SK-N-SH (cell line): ENCODE measurements at regions not wholly inside any gene's neighbourhood (a gene's known extent, or its start where the extent isn't known, plus 50 kb on each side); places are given as distances from the start of the nearest gene placed in this dataset.

Experiments
- CTCF ChIA-PET: fragments of 300-600, 350-600 bp; formaldehyde crosslinking; extraction: SDS; loops from one replicate; lab custom pipeline; 2021; lab: Yijun Ruan, JAX
- POLR2A ChIA-PET: fragments of 350-600 bp; sonication (Branson Sonifier 250); formaldehyde crosslinking; extraction: SDS; loops from one replicate; lab custom pipeline; 2020; ENCODE audit warnings: antibody characterized with exemption, inconsistent platforms; lab: Yijun Ruan, JAX
- DNase-seq: peaks from one replicate; pipeline ENCODE4 v3.0.0; 2012
- H2AFZ ChIP-seq: fragments of 200-600 bp; sonication (generic); 2 replicates; pipeline ENCODE4 v1.8.1; 2016; ENCODE audit warnings: antibody characterized with exemption, mild to moderate bottlenecking, low read depth
- H3F3A ChIP-seq: fragments of 200-600 bp; sonication (generic); replicated peaks from 2 replicates; pipeline ENCODE3; 2016; ENCODE audit warnings: antibody characterized with exemption, mild to moderate bottlenecking; ENCODE audit not compliant: insufficient read depth
- H3K27ac ChIP-seq, 2 experiments: fragments of 200-500 bp in 1 of 2; fragments of 200-600 bp in 1 of 2; sonication (Bioruptor generic) in 1 of 2; sonication (generic), shearing (Covaris generic) in 1 of 2; 2 replicates each; pipeline versions ENCODE4 v1.5.1 to v1.6.1; 2014 to 2016; ENCODE audit warnings: low read depth in 2 of 2, inconsistent platforms in 1 of 2, low read length in 1 of 2, mild to moderate bottlenecking in 1 of 2, mixed read lengths in 1 of 2
- H3K27me3 ChIP-seq: fragments of 200-600 bp; sonication (generic), shearing (Covaris generic); 2 replicates; pipeline ENCODE4 v1.6.1; 2016; ENCODE audit warnings: mixed run types; ENCODE audit not compliant: insufficient read depth
- H3K36me3 ChIP-seq, 2 experiments: fragments of 200-500 bp in 1 of 2; fragments of 200-600 bp in 1 of 2; sonication (Bioruptor generic) in 1 of 2; sonication (generic) in 1 of 2; replicated peaks in 1 of 2; 2 replicates each; pipeline versions ENCODE3 to v1.5.1; 2014 to 2016; ENCODE audit warnings: low read length in 1 of 2, mild to moderate bottlenecking in 1 of 2; ENCODE audit not compliant: insufficient read depth in 2 of 2, control insufficient read depth in 1 of 2
- H3K4me1 ChIP-seq, 2 experiments: fragments of 200-500 bp in 1 of 2; fragments of 200-600 bp in 1 of 2; sonication (Bioruptor generic) in 1 of 2; sonication (generic), shearing (Covaris generic) in 1 of 2; 2 replicates each; pipeline versions ENCODE4 v1.5.1 to v1.6.1; 2014 to 2016; ENCODE audit warnings: low read depth in 1 of 2, low read length in 1 of 2, mixed run types in 1 of 2; ENCODE audit not compliant: insufficient read depth in 2 of 2, control insufficient read depth in 1 of 2
- H3K4me2 ChIP-seq: fragments of 200-600 bp; sonication (generic), shearing (Covaris generic); 2 replicates; pipeline ENCODE4 v1.6.1; 2017; ENCODE audit warnings: mixed run types
- H3K4me3 ChIP-seq, 2 experiments: fragments of 200-500 bp in 1 of 2; fragments of 200-600 bp in 1 of 2; sonication (Bioruptor generic) in 1 of 2; sonication (generic), shearing (Covaris generic) in 1 of 2; 2 replicates each; pipeline versions ENCODE4 v1.5.1 to v1.8.1; 2014 to 2016; ENCODE audit warnings: low read depth in 2 of 2, inconsistent platforms in 1 of 2, low read length in 1 of 2, mild to moderate bottlenecking in 1 of 2, mixed read lengths in 1 of 2, moderate library complexity in 1 of 2
- H3K79me2 ChIP-seq: fragments of 200-600 bp; sonication (generic); 2 replicates; pipeline ENCODE4 v1.8.1; 2017; ENCODE audit warnings: mild to moderate bottlenecking; ENCODE audit not compliant: insufficient read depth
- H3K9ac ChIP-seq: fragments of 200-600 bp; sonication (generic); 2 replicates; pipeline ENCODE4 v1.6.1; 2017; ENCODE audit warnings: mixed run types
- H3K9me2 ChIP-seq: fragments of 200-600 bp; sonication (generic); 2 replicates; pipeline ENCODE4 v1.6.1; 2017; ENCODE audit warnings: mixed run types
- H3K9me3 ChIP-seq: fragments of 200-600 bp; sonication (generic); 2 replicates; pipeline ENCODE4 v1.6.1; 2017; ENCODE audit warnings: mixed run types, mild to moderate bottlenecking, moderate library complexity
- H4K20me1 ChIP-seq: fragments of 200-600 bp; sonication (generic); 2 replicates; pipeline ENCODE4 v1.6.1; 2017; ENCODE audit warnings: mild to moderate bottlenecking, mixed run types; ENCODE audit not compliant: insufficient read depth
- CHD2 ChIP-seq: fragments of 150-350 bp; IDR thresholded peaks from 2 replicates; pipeline ENCODE4 v1.6.1; 2018; ENCODE audit warnings: low read length; ENCODE audit not compliant: partially characterized antibody
- ELF1 ChIP-seq: IDR thresholded peaks from 2 replicates; pipeline ENCODE4 v1.4.0; 2012
- EP300 ChIP-seq, 2 experiments: IDR thresholded peaks; 2 replicates each; pipeline versions ENCODE4 v1.4.0 to v1.6.1; 2012; ENCODE audit warnings: borderline replicate concordance in 1 of 2, low read depth in 1 of 2, low read length in 1 of 2
- EZH2phosphoT487 ChIP-seq: fragments of 200-600 bp; sonication (generic); IDR thresholded peaks from 2 replicates; pipeline ENCODE4 v1.6.1; 2017; ENCODE audit warnings: low read depth, mixed run types, mild to moderate bottlenecking, antibody characterized with exemption, moderate library complexity, borderline replicate concordance
- FOSL2 ChIP-seq: IDR thresholded peaks from 2 replicates; pipeline ENCODE4 v1.4.0; 2012; ENCODE audit warnings: low read depth, mild to moderate bottlenecking, moderate library complexity, borderline replicate concordance
- FOXJ3 ChIP-seq: sonication (generic); formaldehyde crosslinking; IDR thresholded peaks from 2 replicates; pipeline ENCODE4 v1.5.1; 2020; ENCODE audit warnings: mild to moderate bottlenecking, missing genetic modification reagents
- FOXM1 ChIP-seq: IDR thresholded peaks from 2 replicates; pipeline ENCODE4 v1.4.0; 2012; ENCODE audit warnings: low read depth, mild to moderate bottlenecking
- GABPA ChIP-seq: IDR thresholded peaks from 2 replicates; pipeline ENCODE4 v1.4.0; 2012; ENCODE audit warnings: low read depth, mild to moderate bottlenecking
- GATA2 ChIP-seq: sonication (generic); formaldehyde crosslinking; IDR thresholded peaks from 2 replicates; pipeline ENCODE4 v1.5.0; 2020; ENCODE audit warnings: mild to moderate bottlenecking, missing genetic modification reagents
- JUND ChIP-seq: IDR thresholded peaks from 2 replicates; pipeline ENCODE4 v1.4.0; 2012
- MAX ChIP-seq: IDR thresholded peaks from 2 replicates; pipeline ENCODE4 v1.4.0; 2012; ENCODE audit warnings: low read depth
- MEF2A ChIP-seq: IDR thresholded peaks from 2 replicates; pipeline ENCODE4 v1.4.0; 2012; ENCODE audit warnings: low read depth, borderline replicate concordance
- MXI1 ChIP-seq: IDR thresholded peaks from 2 replicates; pipeline ENCODE4 v1.6.1; 2012; ENCODE audit warnings: mild to moderate bottlenecking, low read depth, low read length, improper control_type of control experiment
- NRF1 ChIP-seq: IDR thresholded peaks from 2 replicates; pipeline ENCODE4 v1.6.1; 2012; ENCODE audit warnings: low read depth, mild to moderate bottlenecking, low read length
- PBX3 ChIP-seq: IDR thresholded peaks from 2 replicates; pipeline ENCODE4; 2012
- POLR2AphosphoS5 ChIP-seq: IDR thresholded peaks from 2 replicates; pipeline ENCODE4 v1.6.1; 2012; ENCODE audit warnings: low read depth, low read length
- RCOR1 ChIP-seq: fragments of 150-350 bp; IDR thresholded peaks from 2 replicates; pipeline ENCODE4 v1.6.1; 2017; ENCODE audit warnings: antibody characterized with exemption, low read length
- RFX5 ChIP-seq: IDR thresholded peaks from 2 replicates; pipeline ENCODE4 v1.6.1; 2012; ENCODE audit warnings: mild to moderate bottlenecking, improper control_type of control experiment, low read length
- RXRA ChIP-seq: IDR thresholded peaks from 2 replicates; pipeline ENCODE4 v1.4.0; 2012; ENCODE audit warnings: low read depth, mild to moderate bottlenecking, borderline replicate concordance
- SIN3A ChIP-seq: IDR thresholded peaks from 2 replicates; pipeline ENCODE4 v1.6.1; 2012; ENCODE audit warnings: low read depth, mild to moderate bottlenecking, low read length, moderate library complexity, borderline replicate concordance
- SMC3 ChIP-seq: IDR thresholded peaks from 2 replicates; pipeline ENCODE4 v1.6.1; 2012; ENCODE audit warnings: low read depth, low read length, improper control_type of control experiment
- USF1 ChIP-seq: IDR thresholded peaks from 2 replicates; pipeline ENCODE4 v1.4.0; 2012; ENCODE audit warnings: low read depth, borderline replicate concordance
- USF2 ChIP-seq: fragments of 150-350 bp; IDR thresholded peaks from 2 replicates; pipeline ENCODE4 v1.6.1; 2017; ENCODE audit warnings: antibody characterized with exemption, low read length, low read depth, borderline replicate concordance
- YY1 ChIP-seq: IDR thresholded peaks from 2 replicates; pipeline ENCODE4 v1.4.0; 2012; ENCODE audit warnings: low read depth, mild to moderate bottlenecking
- WGBS: methylation state at CpG from one replicate; pipeline ENCODE4 v1.1.6; 2017; ENCODE audit warnings: low lambda C conversion rate; 5-methylcytosine and 5-hydroxymethylcytosine counted together

- no peaks in the 10 kb centered on the region for H4K20me1 ChIP-seq
- 51% methylated on average over 4 of the region's 4 CpGs for WGBS
- H3K4me1 ChIP-seq = no peaks in the 10 kb centered on the region
- H3K9me2 ChIP-seq = no peaks in the 10 kb centered on the region
- no peak overlapping the region for H2AFZ ChIP-seq
- no peaks in the 10 kb centered on the region for H3K79me2 ChIP-seq
- H3F3A ChIP-seq = no peaks in the 10 kb centered on the region
- TF ChIP-seq MEF2A (no peak), JUND (no peak), YY1 (no peak), GATA2 (CRISPR knock-in tag) (no peak), GABPA (no peak), FOXM1 (no peak), SIN3A (no peak), NRF1 (no peak), RCOR1 (no peak), PBX3 (no peak), SMC3 (no peak), EZH2phosphoT487 (no peak), CHD2 (no peak), ELF1 (no peak), EP300 (IDR thresholded peaks at IDR 0.05; ENCODE audit: borderline replicate concordance in 1 of 2, low read depth in 1 of 2, low read length in 1 of 2) (no peak), FOXJ3 (CRISPR knock-in tag) (no peak)
- ChIA-PET CTCF (no interaction called here), POLR2A (no interaction called here)
- H3K9ac ChIP-seq = no peak overlapping the region
- H3K27me3 ChIP-seq = no peaks in the 10 kb centered on the region
- H3K9me3 ChIP-seq = no peaks in the 10 kb centered on the region
- H3K4me2 ChIP-seq = no peak overlapping the region
- DNase-seq = no peak
- no peaks in the 10 kb centered on the region for H3K36me3 ChIP-seq
- H3K4me3 ChIP-seq = no peak overlapping the region
- no peak overlapping the region for H3K27ac ChIP-seq
Observed at GRCh38 chr3:31220431-31220830, 312.3 kb upstream of the STT3B start.

GRCh38 chr3:31223278-31223677 lies 309.4 kb upstream of the STT3B start:
- Histone ChIP-seq H3K27me3 (no peaks in the 10 kb centered on the region), H2AFZ (no peak overlapping the region), H3K9ac (no peak overlapping the region), H3K27ac (no peak overlapping the region), H3K9me2 (no peaks in the 10 kb centered on the region), H3K4me2 (no peak overlapping the region), H3K9me3 (no peaks in the 10 kb centered on the region), H4K20me1 (no peaks in the 10 kb centered on the region), H3K4me3 (no peak overlapping the region), H3K36me3 (no peaks in the 10 kb centered on the region), H3K4me1 (no peaks in the 10 kb centered on the region), H3K79me2 (no peaks in the 10 kb centered on the region), H3F3A (no peaks in the 10 kb centered on the region)
- TF ChIP-seq RCOR1 (no peak), SMC3 (no peak), JUND (no peak), MAX (no peak), POLR2AphosphoS5 (no peak), MEF2A (no peak), GATA2 (CRISPR knock-in tag) (no peak), RFX5 (no peak), FOSL2 (no peak), USF1 (no peak), USF2 (no peak), MXI1 (no peak), RXRA (no peak), FOXJ3 (CRISPR knock-in tag) (no peak)
- ChIA-PET CTCF (interaction anchor here (0.8 kb wide), 1 partner anchor 11 kb away, joined by 3 read pairs; no protein-coding TSS in a partner anchor), POLR2A (no interaction called here)
- whole genome bisulfite sequencing = 49% methylated on average over 4 of the region's 4 CpGs
- no peak for DNase-seq
